Endothelial cell of umbilical vein (primary cell): ENCODE measurements at regions not wholly inside any gene's neighbourhood (a gene's known extent, or its start where the extent isn't known, plus 50 kb on each side); places are given as distances from the start of the nearest gene placed in this dataset.

Experiments used
- BruUV-seq: library from RNA; stranded (reverse); fragments of 400-500 nt; replicated peaks from 2 replicates; lab custom pipeline; 2021; lab: Mats Ljungman, UMichigan
- CTCF ChIA-PET: fragments of 300-600, 350-600 bp; sonication (Branson Sonifier 250); formaldehyde crosslinking; loops from one replicate; lab custom pipeline; 2021; ENCODE audit warnings: antibody characterized with exemption, inconsistent platforms; lab: Charles Lee
- POLR2A ChIA-PET: fragments of 300-600, 350-600 bp; sonication (Branson Sonifier 250); formaldehyde crosslinking; loops from one replicate; lab custom pipeline; 2021; ENCODE audit warnings: antibody characterized with exemption, inconsistent platforms; lab: Charles Lee
- DNase-seq: peaks from one replicate; pipeline ENCODE4 v3.0.0-alpha.2; 2011; ENCODE audit warnings: low read depth, low spot score
- FAIRE-seq: peaks from 2 replicates; lab custom pipeline; 2011; peaks lifted over from hg19 to GRCh38; lab: Jason Lieb, UNC
- H2AFZ ChIP-seq: 2 replicates; pipeline ENCODE4 v1.6.0; 2012; ENCODE audit warnings: low read depth, low read length, control low read depth, inconsistent platforms
- H3K27ac ChIP-seq: 2 replicates; pipeline ENCODE4 v1.5.1; 2011; ENCODE audit warnings: low read depth, mild to moderate bottlenecking, control low read depth, low read length, moderate library complexity; ENCODE audit not compliant: insufficient read depth
- H3K27me3 ChIP-seq, 2 experiments: 2 replicates each; pipeline versions ENCODE4 v1.6.0 to v1.6.1; 2011; ENCODE audit warnings: low read length in 2 of 2, mixed read lengths in 1 of 2; ENCODE audit not compliant: control insufficient read depth in 2 of 2, insufficient read depth in 2 of 2
- H3K36me3 ChIP-seq, 2 experiments: 2 replicates in 1 of 2; 3 replicates in 1 of 2; pipeline ENCODE4 v1.5.1; 2011; ENCODE audit warnings: low read length in 2 of 2, mild to moderate bottlenecking in 1 of 2, moderate library complexity in 1 of 2; ENCODE audit not compliant: control insufficient read depth in 2 of 2, insufficient read depth in 2 of 2; ENCODE audit errors: extremely low read depth in 1 of 2
- H3K4me1 ChIP-seq: 3 replicates; pipeline ENCODE4 v1.5.1; 2011; ENCODE audit warnings: mild to moderate bottlenecking, low read length; ENCODE audit not compliant: control insufficient read depth, insufficient read depth; ENCODE audit errors: extremely low read depth
- H3K4me2 ChIP-seq: 2 replicates; pipeline ENCODE4 v1.6.1; 2011; ENCODE audit warnings: low read length, control low read depth, mixed read lengths; ENCODE audit not compliant: insufficient read depth
- H3K4me3 ChIP-seq, 3 experiments: fragments of 200-600 bp in 1 of 3; sonication (generic), shearing (Covaris generic) in 1 of 3; replicated peaks in 1 of 3; 2 replicates each; pipeline ENCODE4 v1.5.1; 2011 to 2016; ENCODE audit warnings: control low read depth in 3 of 3, low read length in 3 of 3, mild to moderate bottlenecking in 2 of 3, inconsistent platforms in 1 of 3, low read depth in 1 of 3, moderate library complexity in 1 of 3; ENCODE audit not compliant: insufficient read depth in 1 of 3
- H3K79me2 ChIP-seq: 2 replicates; pipeline ENCODE4 v1.6.0; 2012; ENCODE audit warnings: low read length, inconsistent platforms; ENCODE audit not compliant: control insufficient read depth, insufficient read depth
- H3K9ac ChIP-seq: replicated peaks from 2 replicates; pipeline ENCODE3; 2011; ENCODE audit warnings: low read length, control low read depth; ENCODE audit not compliant: insufficient read depth; ENCODE audit errors: extremely low read depth
- H3K9me1 ChIP-seq: replicated peaks from 3 replicates; pipeline ENCODE4 v1.6.0; 2011; ENCODE audit warnings: mild to moderate bottlenecking, low read length; ENCODE audit not compliant: control insufficient read depth, insufficient read depth; ENCODE audit errors: extremely low read depth
- H3K9me3 ChIP-seq: replicated peaks from 2 replicates; pipeline ENCODE4 v1.5.1; 2012; ENCODE audit warnings: low read length, inconsistent platforms; ENCODE audit not compliant: control insufficient read depth, insufficient read depth
- H4K20me1 ChIP-seq: replicated peaks from 2 replicates; pipeline ENCODE3; 2011; ENCODE audit warnings: mild to moderate bottlenecking, low read length; ENCODE audit not compliant: control insufficient read depth, insufficient read depth; ENCODE audit errors: extremely low read depth
- EZH2 ChIP-seq: IDR thresholded peaks from 2 replicates; pipeline ENCODE4 v1.6.1; 2012; ENCODE audit warnings: borderline replicate concordance, low read depth, mild to moderate bottlenecking, moderate library complexity, low read length, inconsistent platforms; ENCODE audit not compliant: severe bottlenecking
- FOS ChIP-seq: IDR thresholded peaks from 2 replicates; pipeline ENCODE4 v1.6.1; 2011; ENCODE audit warnings: mild to moderate bottlenecking, low read length, moderate library complexity, borderline replicate concordance; ENCODE audit not compliant: insufficient read depth
- GATA2 ChIP-seq: IDR thresholded peaks from 2 replicates; pipeline ENCODE4 v1.7.0; 2011; ENCODE audit warnings: low read depth, mild to moderate bottlenecking, moderate library complexity, mixed read lengths, low read length; ENCODE audit not compliant: insufficient read length, insufficient read depth
- JUN ChIP-seq: IDR thresholded peaks from 2 replicates; pipeline ENCODE4 v1.6.1; 2011; ENCODE audit warnings: borderline replicate concordance, low read depth; ENCODE audit not compliant: insufficient read length, insufficient read depth
- MAX ChIP-seq: IDR thresholded peaks from 2 replicates; pipeline ENCODE4 v1.6.1; 2011; ENCODE audit not compliant: insufficient read depth, insufficient read length
- MYC ChIP-seq: IDR thresholded peaks from one replicate; pipeline ENCODE4 v1.6.1; 2011; ENCODE audit warnings: mild to moderate bottlenecking, low read depth, low read length
- POLR2A ChIP-seq: IDR thresholded peaks from 2 replicates; pipeline ENCODE4 v1.6.1; 2012; ENCODE audit warnings: low read depth, mild to moderate bottlenecking, control low read depth, low read length
- POLR2AphosphoS5 ChIP-seq: IDR thresholded peaks from 2 replicates; pipeline ENCODE4 v1.6.1; 2012; ENCODE audit warnings: low read depth, mild to moderate bottlenecking, control low read depth, low read length, moderate library complexity; ENCODE audit not compliant: insufficient read depth
- dilution Hi-C: fragments of 300-500 bp; cut with MboI; formaldehyde crosslinking; loops from one replicate; pipeline ENCODE4 v1.15.0; 2019; ENCODE audit warnings: low sequenced_read_pairs; ENCODE audit not compliant: extremely low pct_ligation_motif_present
- intact Hi-C: fragments of 100-400 bp; cut with micrococcal nuclease; formaldehyde crosslinking; loops from one replicate; pipeline ENCODE4 v1.10.0; 2022
- TF ChIP-seq, protein P1 (sequence below), 2 donors: IDR thresholded peaks; 1 replicate in 1 of 2; 2 replicates in 1 of 2; pipeline ENCODE4 v1.5.1; 2011; ENCODE audit warnings: low read length in 2 of 2, mild to moderate bottlenecking in 2 of 2, moderate library complexity in 2 of 2, control low read depth in 1 of 2, inconsistent platforms in 1 of 2, low read depth in 1 of 2; ENCODE audit not compliant: insufficient read depth in 1 of 2; ENCODE audit errors: extremely low read depth in 1 of 2

GRCh38 chr6:50935442-50935841 lies 116.8 kb downstream of the TFAP2B start:
- ChIA-PET CTCF (no interaction called here), POLR2A (no interaction called here)
- dilution Hi-C loops, result no loop called here
- H4K20me1 ChIP-seq, result no peaks in the 10 kb centered on the region
- H3K27ac ChIP-seq, result no peak overlapping the region
- no peak overlapping the region for H3K9ac ChIP-seq
- H3K9me3 ChIP-seq, result no peaks in the 10 kb centered on the region
- FAIRE-seq (no peak), DNase-seq (no peak)
- no peaks in the 10 kb centered on the region for H3K79me2 ChIP-seq
- intact Hi-C loops, result loop anchor here (1.0 kb wide), 1 partner anchor 12 kb away; no protein-coding TSS in a partner anchor
- TF ChIP-seq EZH2, result no peak
- TF ChIP-seq MYC, result no peak
- TF ChIP-seq JUN, result no peak
- TF ChIP-seq FOS, result no peak
- no peak for TF ChIP-seq GATA2
- TF ChIP-seq MAX, result no peak
- TF ChIP-seq, protein P1, sequence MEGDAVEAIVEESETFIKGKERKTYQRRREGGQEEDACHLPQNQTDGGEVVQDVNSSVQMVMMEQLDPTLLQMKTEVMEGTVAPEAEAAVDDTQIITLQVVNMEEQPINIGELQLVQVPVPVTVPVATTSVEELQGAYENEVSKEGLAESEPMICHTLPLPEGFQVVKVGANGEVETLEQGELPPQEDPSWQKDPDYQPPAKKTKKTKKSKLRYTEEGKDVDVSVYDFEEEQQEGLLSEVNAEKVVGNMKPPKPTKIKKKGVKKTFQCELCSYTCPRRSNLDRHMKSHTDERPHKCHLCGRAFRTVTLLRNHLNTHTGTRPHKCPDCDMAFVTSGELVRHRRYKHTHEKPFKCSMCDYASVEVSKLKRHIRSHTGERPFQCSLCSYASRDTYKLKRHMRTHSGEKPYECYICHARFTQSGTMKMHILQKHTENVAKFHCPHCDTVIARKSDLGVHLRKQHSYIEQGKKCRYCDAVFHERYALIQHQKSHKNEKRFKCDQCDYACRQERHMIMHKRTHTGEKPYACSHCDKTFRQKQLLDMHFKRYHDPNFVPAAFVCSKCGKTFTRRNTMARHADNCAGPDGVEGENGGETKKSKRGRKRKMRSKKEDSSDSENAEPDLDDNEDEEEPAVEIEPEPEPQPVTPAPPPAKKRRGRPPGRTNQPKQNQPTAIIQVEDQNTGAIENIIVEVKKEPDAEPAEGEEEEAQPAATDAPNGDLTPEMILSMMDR (IDR thresholded peaks at IDR 0.05; ENCODE audit: extremely low read depth in 1 of 2, insufficient read depth in 1 of 2, low read depth in 1 of 2, low read length in 2 of 2), result no peak
- no peak for TF ChIP-seq POLR2AphosphoS5
- TF ChIP-seq POLR2A, result no peak
- no peaks in the 10 kb centered on the region for H3K4me1 ChIP-seq
- H3K4me2 ChIP-seq, result no peak overlapping the region
- no TSS peak for BruUV-seq
- H2AFZ ChIP-seq, result no peak overlapping the region
- no peak overlapping the region for H3K4me3 ChIP-seq
- H3K9me1 ChIP-seq, result no peaks in the 10 kb centered on the region
- H3K27me3 ChIP-seq, result no peaks in the 10 kb centered on the region
- H3K36me3 ChIP-seq, result no peaks in the 10 kb centered on the region
